ENCODE measurements at regions not wholly inside any gene's neighbourhood (a gene's known extent, or its start where the extent isn't known, plus 50 kb on each side); places are given as distances from the start of the nearest gene placed in this dataset.
"Not testable (repeated sequence)": the region's sequence is repeated elsewhere in the genome, so short reads cannot be mapped to it uniquely, and the experiment has no call there.

DNA sequence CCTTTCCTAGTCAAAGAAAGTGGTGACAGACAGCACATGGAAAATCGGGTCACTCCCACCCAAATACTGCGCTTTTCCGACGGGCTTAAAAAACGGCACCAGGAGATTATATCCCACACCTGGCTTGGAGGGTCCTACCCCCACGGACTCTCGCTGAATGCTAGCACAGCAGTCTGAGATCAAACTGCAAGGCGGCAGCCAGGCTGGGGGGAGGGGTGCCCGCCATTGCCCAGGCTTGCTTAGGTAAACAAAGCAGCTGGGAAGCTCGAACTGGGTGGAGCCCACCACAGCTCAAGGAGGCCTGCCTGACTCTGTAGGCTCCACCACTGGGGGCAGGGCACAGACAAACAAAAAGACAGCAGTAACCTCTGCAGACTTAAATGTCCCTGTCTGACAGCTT, 171.6 kb downstream of the PLK2 start:
- H3K27ac Mint-ChIP-seq, H3K4me1 Mint-ChIP-seq, H3K4me3 Mint-ChIP-seq, ATAC-seq, H3K9me3 Mint-ChIP-seq, H3K36me3 Mint-ChIP-seq, H3K27me3 Mint-ChIP-seq: not testable (repeated sequence)

DNA sequence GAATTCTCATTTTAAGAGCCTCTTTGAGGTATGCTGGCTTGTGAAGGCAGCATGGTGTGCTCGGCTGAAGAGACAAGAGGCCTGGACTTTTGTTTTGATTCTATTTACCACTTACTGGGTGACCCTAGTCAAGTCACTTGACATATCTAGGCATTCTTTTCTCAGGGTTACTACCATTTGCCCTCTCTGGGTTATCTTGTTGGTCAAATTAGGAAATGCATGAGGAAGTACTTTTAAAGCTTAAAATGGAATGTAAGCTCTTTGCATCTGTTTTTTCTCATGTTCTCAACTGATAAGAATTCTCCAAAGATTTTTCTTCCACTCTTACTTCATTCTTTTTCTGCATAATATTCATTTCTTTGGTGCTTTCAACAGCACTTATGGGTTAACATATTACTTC, 173.1 kb downstream of the PLK2 start:
- Mint-ChIP-seq H3K9me3 (peaks cover 3% of the 10 kb centered on the region), H3K4me1 (no peaks in the 10 kb centered on the region), H3K36me3 (no peaks in the 10 kb centered on the region), H3K27me3 (no peaks in the 10 kb centered on the region), H3K27ac (no peak overlapping the region), H3K4me3 (no peak overlapping the region)
- no peak for ATAC-seq

DNA sequence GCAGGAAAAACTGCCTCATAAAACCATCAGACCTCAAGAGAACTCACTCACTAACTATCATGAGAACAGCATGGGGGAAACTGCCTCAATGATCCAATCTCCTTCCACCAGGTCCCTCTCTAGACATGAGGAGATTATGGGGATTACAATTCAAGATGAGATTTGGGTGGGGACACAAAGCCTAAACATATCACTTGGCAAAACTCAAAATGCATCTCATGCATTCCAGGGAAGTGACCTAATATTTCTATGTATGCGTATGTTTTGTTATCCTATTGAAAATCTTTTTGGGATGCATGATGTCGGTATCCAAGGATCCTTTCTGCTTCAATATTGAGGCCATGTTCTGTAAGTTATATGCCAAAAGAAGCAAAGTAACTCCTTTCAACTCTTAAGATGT, 174.0 kb downstream of the PLK2 start:
- no peaks in the 10 kb centered on the region for H3K4me1 Mint-ChIP-seq
- no peak for ATAC-seq
- H3K4me3 Mint-ChIP-seq: no peak overlapping the region
- H3K27me3 Mint-ChIP-seq: no peaks in the 10 kb centered on the region
- H3K9me3 Mint-ChIP-seq: peaks cover 3% of the 10 kb centered on the region
- H3K27ac Mint-ChIP-seq: no peak overlapping the region
- H3K36me3 Mint-ChIP-seq: no peaks in the 10 kb centered on the region

DNA sequence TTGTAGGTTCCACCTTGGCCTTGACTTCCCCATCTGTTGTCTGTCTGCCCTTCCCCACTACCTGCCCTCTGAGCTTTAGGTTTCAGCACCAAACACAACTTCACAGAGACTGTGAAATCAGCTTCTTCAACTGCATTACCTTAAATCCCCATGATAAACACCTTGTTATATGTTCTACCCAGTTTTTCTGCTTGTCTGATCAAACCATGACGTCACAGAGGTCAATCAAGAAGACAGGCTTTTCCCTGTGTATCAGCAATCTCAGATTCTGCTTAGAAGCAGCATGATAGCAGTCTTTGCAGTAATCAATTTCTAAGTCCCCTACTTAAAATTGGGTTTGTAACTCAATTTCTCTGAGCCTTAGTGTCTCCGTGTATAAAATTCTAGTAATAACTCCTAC, 175.0 kb downstream of the PLK2 start:
- Mint-ChIP-seq H3K9me3 (peaks cover 3% of the 10 kb centered on the region), H3K27ac (no peak overlapping the region), H3K4me1 (no peaks in the 10 kb centered on the region), H3K27me3 (peaks cover 6% of the 10 kb centered on the region), H3K36me3 (no peaks in the 10 kb centered on the region), H3K4me3 (no peak overlapping the region)
- no peak for ATAC-seq

GRCh38 chr5:58281189-58281588, 178.7 kb downstream of the PLK2 start:
- Mint-ChIP-seq H3K9me3 (no peaks in the 10 kb centered on the region), H3K4me1 (no peaks in the 10 kb centered on the region), H3K36me3 (no peaks in the 10 kb centered on the region), H3K27me3 (peaks cover 23% of the 10 kb centered on the region), H3K4me3 (no peak overlapping the region), H3K27ac (no peak overlapping the region)
- no peak for ATAC-seq

DNA sequence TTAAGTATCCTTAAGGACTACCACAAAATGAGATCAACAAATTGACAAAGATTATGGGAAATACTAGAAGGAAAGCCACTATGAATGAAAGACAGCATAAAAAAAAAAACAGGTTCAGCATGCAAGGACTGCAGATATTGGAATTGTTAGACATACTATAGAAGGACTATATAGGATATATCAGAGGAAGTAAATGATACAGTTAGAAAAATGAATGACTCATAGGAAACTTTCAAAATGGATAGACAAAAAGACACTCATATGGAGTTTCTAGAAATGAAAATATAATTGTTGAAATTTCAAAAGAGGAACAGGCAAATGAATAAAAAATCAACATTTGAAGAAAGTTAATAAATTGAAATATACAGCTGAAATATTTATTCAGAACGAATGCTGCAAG, 180.6 kb downstream of the PLK2 start:
- H3K27ac Mint-ChIP-seq: no peak overlapping the region
- no peak for ATAC-seq
- no peak overlapping the region for H3K4me3 Mint-ChIP-seq
- no peaks in the 10 kb centered on the region for H3K36me3 Mint-ChIP-seq
- H3K9me3 Mint-ChIP-seq: no peaks in the 10 kb centered on the region
- H3K4me1 Mint-ChIP-seq: no peaks in the 10 kb centered on the region
- H3K27me3 Mint-ChIP-seq: peaks cover 23% of the 10 kb centered on the region

GRCh38 chr5:58276431-58276830, 183.5 kb downstream of the PLK2 start:
- H3K27ac Mint-ChIP-seq: no peak overlapping the region
- H3K4me1 Mint-ChIP-seq: no peaks in the 10 kb centered on the region
- H3K27me3 Mint-ChIP-seq: peaks cover 23% of the 10 kb centered on the region
- H3K4me3 Mint-ChIP-seq: no peak overlapping the region
- ATAC-seq: no peak
- H3K9me3 Mint-ChIP-seq: no peaks in the 10 kb centered on the region
- no peaks in the 10 kb centered on the region for H3K36me3 Mint-ChIP-seq

DNA sequence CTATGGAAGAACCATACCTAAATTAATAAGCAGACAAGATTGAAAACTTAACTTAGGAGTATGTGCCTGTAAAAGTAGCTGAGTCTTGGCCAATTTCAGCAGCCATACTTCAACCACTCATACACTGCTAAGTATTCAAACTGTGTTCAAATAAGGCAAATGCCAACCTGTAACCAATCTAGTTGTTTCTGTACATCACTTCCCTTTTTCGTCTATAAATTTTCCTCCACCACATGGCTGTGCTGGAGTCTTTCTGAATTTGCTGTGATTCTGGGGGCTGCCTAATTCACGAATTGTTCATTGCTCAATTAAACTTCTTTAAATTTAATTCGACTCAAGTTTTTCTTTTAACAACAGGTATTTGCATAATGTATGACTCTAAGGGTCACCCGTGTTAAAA, 184.4 kb downstream of the PLK2 start:
- Mint-ChIP-seq H3K9me3 (no peaks in the 10 kb centered on the region), H3K36me3 (no peaks in the 10 kb centered on the region), H3K4me1 (no peaks in the 10 kb centered on the region), H3K27me3 (peaks cover 23% of the 10 kb centered on the region), H3K4me3 (no peak overlapping the region), H3K27ac (no peak overlapping the region)
- ATAC-seq: no peak

DNA sequence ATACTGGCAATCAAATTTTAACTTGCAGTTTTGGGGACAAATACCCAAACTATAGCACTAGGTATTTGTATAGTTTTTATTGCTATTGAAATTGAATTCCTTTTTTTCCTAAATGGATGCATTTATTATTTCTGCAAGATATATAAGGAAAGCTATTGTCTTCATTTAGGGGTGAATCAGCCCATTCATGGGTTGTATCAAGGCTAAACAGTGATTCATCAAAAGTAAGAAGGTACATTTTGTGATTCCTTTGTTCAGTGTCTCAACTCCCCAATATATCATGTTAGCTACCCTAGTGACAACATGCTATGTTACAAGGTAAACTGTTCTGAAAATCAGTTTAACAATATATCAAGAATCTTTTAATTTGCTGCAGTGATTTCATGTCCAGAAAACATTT, 185.7 kb downstream of the PLK2 start:
- ATAC-seq: no peak

DNA sequence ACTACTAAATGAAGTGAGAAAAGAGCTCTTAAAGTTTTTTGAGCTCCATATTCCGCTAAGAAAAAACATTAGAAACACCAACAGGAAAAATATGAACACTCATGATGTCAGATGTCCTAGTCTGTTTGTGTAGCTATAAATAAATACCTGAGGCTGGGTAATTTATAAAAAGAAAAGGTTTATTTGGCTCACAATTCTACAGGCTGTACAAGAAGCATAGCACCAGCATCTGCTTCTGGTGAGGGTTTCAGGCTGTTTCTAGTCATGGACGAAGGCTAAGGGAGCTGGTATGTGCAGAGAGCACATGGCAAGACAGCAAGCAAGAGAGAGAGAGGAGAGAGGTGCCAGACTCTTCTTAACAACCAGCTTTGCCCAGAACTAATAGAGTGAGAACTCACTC, 186.2 kb downstream of the PLK2 start:
- ATAC-seq: no peak
- Mint-ChIP-seq H3K4me1 (no peaks in the 10 kb centered on the region), H3K27me3 (peaks cover 10% of the 10 kb centered on the region), H3K4me3 (no peak overlapping the region), H3K27ac (no peak overlapping the region), H3K36me3 (no peaks in the 10 kb centered on the region), H3K9me3 (no peaks in the 10 kb centered on the region)

More for the DNA sequence above, 185.7 kb downstream of the PLK2 start:
- H3K4me1 Mint-ChIP-seq: no peaks in the 10 kb centered on the region
- H3K9me3 Mint-ChIP-seq: no peaks in the 10 kb centered on the region
- H3K4me3 Mint-ChIP-seq: no peak overlapping the region
- H3K36me3 Mint-ChIP-seq: no peaks in the 10 kb centered on the region
- H3K27ac Mint-ChIP-seq: no peak overlapping the region
- peaks cover 11% of the 10 kb centered on the region for H3K27me3 Mint-ChIP-seq

DNA sequence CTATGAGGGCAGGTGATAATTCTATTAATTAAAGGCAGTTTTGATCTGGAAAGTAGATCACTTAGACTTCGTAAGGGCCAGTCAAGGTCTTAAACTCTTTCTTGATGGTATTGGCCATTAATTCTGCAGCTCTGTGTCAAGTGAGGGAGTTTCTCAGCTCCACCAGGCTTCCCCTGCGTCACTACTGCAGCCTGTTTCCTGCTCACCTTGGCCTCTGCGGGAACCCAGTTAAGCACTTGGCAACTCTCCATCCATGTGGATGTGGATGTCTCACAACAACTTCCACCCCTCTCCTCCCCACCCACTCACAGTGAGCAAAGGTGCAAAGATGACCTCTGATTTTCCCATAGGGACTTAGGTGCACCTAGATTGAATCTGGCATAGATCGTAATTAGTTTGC, 191.6 kb downstream of the PLK2 start:
- H3K36me3 Mint-ChIP-seq: no peaks in the 10 kb centered on the region
- no peak overlapping the region for H3K27ac Mint-ChIP-seq
- H3K4me1 Mint-ChIP-seq: no peaks in the 10 kb centered on the region
- no peak for ATAC-seq
- no peak overlapping the region for H3K4me3 Mint-ChIP-seq
- peaks cover 15% of the 10 kb centered on the region for H3K27me3 Mint-ChIP-seq
- H3K9me3 Mint-ChIP-seq: no peaks in the 10 kb centered on the region

GRCh38 chr5:58266402-58266801, 193.5 kb downstream of the PLK2 start:
- Mint-ChIP-seq H3K9me3 (no peaks in the 10 kb centered on the region), H3K4me1 (no peaks in the 10 kb centered on the region), H3K27ac (no peak overlapping the region), H3K36me3 (no peaks in the 10 kb centered on the region), H3K4me3 (no peak overlapping the region), H3K27me3 (peaks cover 15% of the 10 kb centered on the region)
- ATAC-seq: no peak

DNA sequence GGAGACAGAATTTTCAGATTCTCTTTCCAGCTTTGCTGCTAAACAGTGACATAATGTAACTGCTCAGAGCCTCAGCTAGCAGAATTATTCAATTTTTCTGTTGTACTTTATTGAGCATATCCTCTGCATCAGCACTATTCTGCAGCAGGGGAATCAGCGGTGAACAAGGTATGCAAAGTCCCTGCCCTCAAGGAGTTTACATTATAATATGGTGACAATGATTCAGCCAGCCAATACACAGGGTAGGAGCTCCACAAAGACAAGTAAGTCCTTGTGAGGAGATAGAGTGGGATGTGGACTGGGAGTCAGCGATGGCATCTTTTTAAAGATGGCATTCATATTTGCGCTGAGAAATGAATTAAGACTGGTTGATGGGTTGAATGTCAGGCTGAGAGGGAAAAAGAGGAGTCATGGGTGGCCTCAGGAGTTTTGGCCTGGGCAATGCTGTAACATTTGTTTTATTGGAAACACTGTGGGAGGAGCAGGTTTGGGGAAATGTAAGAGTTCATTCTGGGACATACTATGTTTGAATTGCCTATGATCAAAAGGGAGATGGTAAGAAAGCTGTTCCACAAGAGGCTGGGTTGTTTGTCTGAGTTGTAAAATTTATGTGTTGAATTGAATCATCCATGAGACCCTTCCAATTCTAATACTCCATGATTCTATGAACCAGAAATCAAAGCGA, 194.5 kb downstream of the PLK2 start:
- Mint-ChIP-seq H3K27ac (no peak overlapping the region), H3K4me1 (no peaks in the 10 kb centered on the region), H3K9me3 (no peaks in the 10 kb centered on the region), H3K4me3 (no peak overlapping the region), H3K36me3 (no peaks in the 10 kb centered on the region), H3K27me3 (peaks cover 15% of the 10 kb centered on the region)
- no peak for ATAC-seq

DNA sequence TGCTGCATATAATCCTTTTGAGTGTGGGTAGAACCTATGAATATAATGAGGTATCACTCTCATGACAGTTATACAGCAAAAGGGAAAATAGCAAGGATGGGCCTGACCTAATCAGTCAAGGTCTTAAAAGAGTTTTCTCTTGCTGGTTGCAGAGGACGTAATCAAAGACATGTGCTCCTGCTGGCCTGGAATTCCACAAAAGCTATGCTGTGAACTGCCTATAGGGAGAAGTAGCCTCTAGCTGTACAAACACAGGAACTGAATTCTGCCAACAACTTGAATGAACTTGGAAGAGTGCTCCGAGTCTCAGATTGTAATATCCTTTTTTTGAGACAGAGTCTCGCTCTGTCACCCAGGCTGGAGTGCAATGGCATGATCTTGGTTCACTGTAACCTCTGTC, 195.6 kb downstream of the PLK2 start:
- Mint-ChIP-seq H3K4me3 (no peak overlapping the region), H3K9me3 (no peaks in the 10 kb centered on the region), H3K36me3 (no peaks in the 10 kb centered on the region), H3K4me1 (no peaks in the 10 kb centered on the region), H3K27me3 (peaks cover 15% of the 10 kb centered on the region), H3K27ac (no peak overlapping the region)
- no peak for ATAC-seq

GRCh38 chr5:58263296-58263695, 196.6 kb downstream of the PLK2 start:
- Mint-ChIP-seq H3K27ac (no peak overlapping the region), H3K9me3 (no peaks in the 10 kb centered on the region), H3K27me3 (peaks cover 15% of the 10 kb centered on the region), H3K4me1 (no peaks in the 10 kb centered on the region), H3K4me3 (no peak overlapping the region), H3K36me3 (no peaks in the 10 kb centered on the region)
- ATAC-seq: no peak

- Mint-ChIP-seq H3K4me3 (no peak overlapping the region), H3K36me3 (no peaks in the 10 kb centered on the region), H3K27me3 (peaks cover 15% of the 10 kb centered on the region), H3K4me1 (no peaks in the 10 kb centered on the region), H3K27ac (no peak overlapping the region), H3K9me3 (no peaks in the 10 kb centered on the region)
- ATAC-seq: no peak
Measured at GRCh38 chr5:58262226-58262625, 197.7 kb downstream of the PLK2 start.

GRCh38 chr5:58261605-58262004, 198.3 kb downstream of the PLK2 start:
- no peak for ATAC-seq
- H3K4me3 Mint-ChIP-seq: no peak overlapping the region
- no peaks in the 10 kb centered on the region for H3K4me1 Mint-ChIP-seq
- peaks cover 15% of the 10 kb centered on the region for H3K27me3 Mint-ChIP-seq
- H3K36me3 Mint-ChIP-seq: no peaks in the 10 kb centered on the region
- no peak overlapping the region for H3K27ac Mint-ChIP-seq
- no peaks in the 10 kb centered on the region for H3K9me3 Mint-ChIP-seq
